ENCODE measurements at regions not wholly inside any gene's neighbourhood (a gene's known extent, or its start where the extent isn't known, plus 50 kb on each side); places are given as distances from the start of the nearest gene placed in this dataset.

- Histone ChIP-seq H3K27me3 (ENCODE audit: control insufficient read depth, insufficient read depth, low read length) (no peaks in the 10 kb centered on the region), H3K36me3 (ENCODE audit: control insufficient read depth, insufficient read depth, low read length) (no peaks in the 10 kb centered on the region), H3K4me1 (ENCODE audit: control insufficient read depth, insufficient read depth, low read length) (peaks cover 8% of the 10 kb centered on the region), H3K4me3 (ENCODE audit: low read depth, low read length) (no peak overlapping the region), H3K9me3 (ENCODE audit: control insufficient read depth, insufficient read depth, low read length) (no peaks in the 10 kb centered on the region), H3K27ac (ENCODE audit: low read depth, low read length) (no peak overlapping the region)
- no peak for DNase-seq (ENCODE audit: low read depth in 4 of 6, low spot score in 6 of 6)
- 71% methylated on average over 8 of the region's 13 CpGs for WGBS (ENCODE audit: insufficient coverage)
Observed at GRCh38 chr15:62874959-62875625, 167.5 kb upstream of the TPM1 start.

DNA sequence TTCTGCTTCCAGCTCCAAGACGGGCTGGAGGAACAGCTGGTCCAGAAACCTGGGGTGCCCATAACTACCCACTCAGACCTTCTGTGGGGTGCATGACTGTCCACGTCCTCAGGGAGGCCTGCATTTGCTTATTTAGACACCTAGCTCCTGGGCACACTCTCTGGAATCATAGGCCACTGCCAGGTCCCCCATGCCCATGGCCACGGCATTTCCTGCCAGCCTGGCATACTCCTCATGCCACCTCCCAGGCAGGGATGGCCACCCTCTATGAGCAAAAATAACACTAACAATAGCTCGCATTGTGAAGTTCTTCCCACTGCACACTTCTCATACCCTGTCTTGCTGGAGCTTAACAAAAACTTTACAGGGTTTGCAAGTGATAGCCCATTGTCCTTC is 166.9 kb upstream of the TPM1 start:
- no peak for DNase-seq (ENCODE audit: low read depth in 4 of 6, low spot score in 6 of 6)
- no peaks in the 10 kb centered on the region for H3K9me3 ChIP-seq (ENCODE audit: control insufficient read depth, insufficient read depth, low read length)
- WGBS (ENCODE audit: insufficient coverage): 78% methylated on average over 3 of the region's 4 CpGs

DNA sequence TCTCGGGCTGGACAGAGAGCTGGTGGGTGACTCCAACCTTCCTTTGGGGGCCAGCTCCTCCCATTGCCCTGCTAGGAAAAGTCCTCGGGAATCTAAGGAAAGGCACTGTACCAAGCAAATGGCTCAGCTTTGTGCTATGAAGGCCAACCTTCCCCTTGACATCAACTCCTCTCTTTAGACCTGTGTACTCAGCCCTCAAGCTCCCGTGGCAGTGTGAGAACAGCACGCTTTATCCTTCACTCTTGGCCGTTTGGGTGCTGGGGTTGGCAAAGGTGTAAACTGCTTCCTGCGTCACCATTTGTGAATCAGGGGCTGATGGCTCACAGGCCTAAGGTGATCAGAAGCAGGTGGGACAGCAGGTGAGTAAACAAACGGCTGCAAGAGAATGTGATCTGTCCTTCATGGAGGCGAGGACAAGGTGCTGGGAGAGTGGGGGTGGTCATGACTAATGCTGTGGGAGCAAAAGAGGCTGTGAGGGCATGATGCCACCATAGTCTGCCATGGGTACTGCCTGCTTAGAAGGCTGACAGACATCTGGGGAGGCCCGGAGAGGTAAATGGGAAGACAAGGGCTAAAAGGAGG is 165.2 kb upstream of the TPM1 start:
- no peak overlapping the region for H3K4me3 ChIP-seq (ENCODE audit: low read depth, low read length)
- H3K36me3 ChIP-seq (ENCODE audit: control insufficient read depth, insufficient read depth, low read length): no peaks in the 10 kb centered on the region
- DNase-seq (ENCODE audit: low read depth in 4 of 6, low spot score in 6 of 6): no peak
- peaks cover 8% of the 10 kb centered on the region for H3K4me1 ChIP-seq (ENCODE audit: control insufficient read depth, insufficient read depth, low read length)
- H3K27ac ChIP-seq (ENCODE audit: low read depth, low read length): no peak overlapping the region
- H3K27me3 ChIP-seq (ENCODE audit: control insufficient read depth, insufficient read depth, low read length): no peaks in the 10 kb centered on the region
- WGBS (ENCODE audit: insufficient coverage): 98% methylated on average over 8 of the region's 9 CpGs
- H3K9me3 ChIP-seq (ENCODE audit: control insufficient read depth, insufficient read depth, low read length): no peaks in the 10 kb centered on the region

More for the DNA sequence above, 166.9 kb upstream of the TPM1 start:
- H3K27ac ChIP-seq (ENCODE audit: low read depth, low read length): no peak overlapping the region
- H3K4me3 ChIP-seq (ENCODE audit: low read depth, low read length): no peak overlapping the region
- H3K36me3 ChIP-seq (ENCODE audit: control insufficient read depth, insufficient read depth, low read length): no peaks in the 10 kb centered on the region
- no peaks in the 10 kb centered on the region for H3K27me3 ChIP-seq (ENCODE audit: control insufficient read depth, insufficient read depth, low read length)
- peaks cover 8% of the 10 kb centered on the region for H3K4me1 ChIP-seq (ENCODE audit: control insufficient read depth, insufficient read depth, low read length)

- H3K27me3 ChIP-seq (ENCODE audit: control insufficient read depth, insufficient read depth, low read length): no peaks in the 10 kb centered on the region
- no peak for DNase-seq (ENCODE audit: low read depth in 4 of 6, low spot score in 6 of 6)
- no peak overlapping the region for H3K4me3 ChIP-seq (ENCODE audit: low read depth, low read length)
- H3K36me3 ChIP-seq (ENCODE audit: control insufficient read depth, insufficient read depth, low read length): no peaks in the 10 kb centered on the region
- peaks cover 8% of the 10 kb centered on the region for H3K4me1 ChIP-seq (ENCODE audit: control insufficient read depth, insufficient read depth, low read length)
- 85% methylated on average over 3 of the region's 6 CpGs for WGBS (ENCODE audit: insufficient coverage)
- no peak overlapping the region for H3K27ac ChIP-seq (ENCODE audit: low read depth, low read length)
- H3K9me3 ChIP-seq (ENCODE audit: control insufficient read depth, insufficient read depth, low read length): no peaks in the 10 kb centered on the region
Observed at GRCh38 chr15:62878070-62878469, 164.5 kb upstream of the TPM1 start.

- 63% methylated on average over 7 of the region's 8 CpGs for WGBS (ENCODE audit: insufficient coverage)
- H3K27me3 ChIP-seq (ENCODE audit: control insufficient read depth, insufficient read depth, low read length): no peaks in the 10 kb centered on the region
- H3K36me3 ChIP-seq (ENCODE audit: control insufficient read depth, insufficient read depth, low read length): no peaks in the 10 kb centered on the region
- no peak overlapping the region for H3K4me3 ChIP-seq (ENCODE audit: low read depth, low read length)
- H3K27ac ChIP-seq (ENCODE audit: low read depth, low read length): no peak overlapping the region
- H3K9me3 ChIP-seq (ENCODE audit: control insufficient read depth, insufficient read depth, low read length): no peaks in the 10 kb centered on the region
- H3K4me1 ChIP-seq (ENCODE audit: control insufficient read depth, insufficient read depth, low read length): peaks cover 8% of the 10 kb centered on the region
- peak in 1 of 6 donors; percentile 52 for DNase-seq (ENCODE audit: low read depth in 4 of 6, low spot score in 6 of 6)
Observed at GRCh38 chr15:62879770-62880169, 162.8 kb upstream of the TPM1 start.

- H3K4me1 ChIP-seq (ENCODE audit: control insufficient read depth, insufficient read depth, low read length): peaks cover 7% of the 10 kb centered on the region
- no peaks in the 10 kb centered on the region for H3K36me3 ChIP-seq (ENCODE audit: control insufficient read depth, insufficient read depth, low read length)
- no peaks in the 10 kb centered on the region for H3K27me3 ChIP-seq (ENCODE audit: control insufficient read depth, insufficient read depth, low read length)
- DNase-seq (ENCODE audit: low read depth in 4 of 6, low spot score in 6 of 6): peak in 2 of 6 donors; percentile 51 to 64
- no peaks in the 10 kb centered on the region for H3K9me3 ChIP-seq (ENCODE audit: control insufficient read depth, insufficient read depth, low read length)
- no CpG with 5 or more reads among the region's 2 CpGs for WGBS (ENCODE audit: insufficient coverage)
- no peak overlapping the region for H3K4me3 ChIP-seq (ENCODE audit: low read depth, low read length)
- no peak overlapping the region for H3K27ac ChIP-seq (ENCODE audit: low read depth, low read length)
Observed at GRCh38 chr15:62880278-62880677, 162.3 kb upstream of the TPM1 start.

GRCh38 chr15:62881056-62881455 is 161.5 kb upstream of the TPM1 start:
- no peak for DNase-seq (ENCODE audit: low read depth in 4 of 6, low spot score in 6 of 6)
- Histone ChIP-seq H3K4me3 (ENCODE audit: low read depth, low read length) (no peak overlapping the region), H3K9me3 (ENCODE audit: control insufficient read depth, insufficient read depth, low read length) (no peaks in the 10 kb centered on the region), H3K4me1 (ENCODE audit: control insufficient read depth, insufficient read depth, low read length) (peaks cover under 1% of the 10 kb centered on the region), H3K36me3 (ENCODE audit: control insufficient read depth, insufficient read depth, low read length) (no peaks in the 10 kb centered on the region), H3K27ac (ENCODE audit: low read depth, low read length) (no peak overlapping the region), H3K27me3 (ENCODE audit: control insufficient read depth, insufficient read depth, low read length) (no peaks in the 10 kb centered on the region)
- 100% methylated on average over 2 of the region's 4 CpGs for WGBS (ENCODE audit: insufficient coverage)

DNA sequence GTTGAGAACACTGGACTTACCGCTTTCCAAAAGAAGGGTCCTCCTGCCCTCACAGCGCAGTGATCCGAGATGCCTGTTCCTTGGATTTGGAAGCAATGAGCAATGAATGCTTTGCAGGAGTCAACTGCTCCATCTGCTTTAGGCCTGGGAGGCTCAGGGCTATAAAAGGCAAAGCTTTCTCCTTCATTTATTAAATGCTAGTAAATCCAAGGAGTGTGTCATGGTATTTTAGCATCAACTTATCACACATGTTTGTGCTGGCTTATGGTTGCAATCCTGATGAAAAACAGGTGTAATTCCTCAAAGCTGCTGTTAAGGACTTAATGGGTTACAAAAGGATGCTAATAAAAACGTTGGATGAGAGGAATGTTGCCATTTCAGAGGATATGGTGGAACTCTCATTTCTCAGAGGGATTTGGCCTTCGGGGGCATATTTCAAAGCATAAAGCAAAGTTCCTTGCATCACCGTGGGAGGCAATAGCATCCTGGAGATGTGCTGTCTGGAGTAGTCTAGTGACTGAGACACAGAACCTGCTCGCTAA is 158.5 kb upstream of the TPM1 start:
- no peaks in the 10 kb centered on the region for H3K36me3 ChIP-seq (ENCODE audit: control insufficient read depth, insufficient read depth, low read length)
- H3K27me3 ChIP-seq (ENCODE audit: control insufficient read depth, insufficient read depth, low read length): no peaks in the 10 kb centered on the region
- no peaks in the 10 kb centered on the region for H3K9me3 ChIP-seq (ENCODE audit: control insufficient read depth, insufficient read depth, low read length)
- H3K4me1 ChIP-seq (ENCODE audit: control insufficient read depth, insufficient read depth, low read length): peaks cover 11% of the 10 kb centered on the region
- H3K27ac ChIP-seq (ENCODE audit: low read depth, low read length): peak overlapping the region; percentile 25
- no peak overlapping the region for H3K4me3 ChIP-seq (ENCODE audit: low read depth, low read length)
- WGBS (ENCODE audit: insufficient coverage): 65% methylated on average over 4 of the region's 7 CpGs
- peak in 2 of 6 donors; percentile 14 to 43 for DNase-seq (ENCODE audit: low read depth in 4 of 6, low spot score in 6 of 6)

DNA sequence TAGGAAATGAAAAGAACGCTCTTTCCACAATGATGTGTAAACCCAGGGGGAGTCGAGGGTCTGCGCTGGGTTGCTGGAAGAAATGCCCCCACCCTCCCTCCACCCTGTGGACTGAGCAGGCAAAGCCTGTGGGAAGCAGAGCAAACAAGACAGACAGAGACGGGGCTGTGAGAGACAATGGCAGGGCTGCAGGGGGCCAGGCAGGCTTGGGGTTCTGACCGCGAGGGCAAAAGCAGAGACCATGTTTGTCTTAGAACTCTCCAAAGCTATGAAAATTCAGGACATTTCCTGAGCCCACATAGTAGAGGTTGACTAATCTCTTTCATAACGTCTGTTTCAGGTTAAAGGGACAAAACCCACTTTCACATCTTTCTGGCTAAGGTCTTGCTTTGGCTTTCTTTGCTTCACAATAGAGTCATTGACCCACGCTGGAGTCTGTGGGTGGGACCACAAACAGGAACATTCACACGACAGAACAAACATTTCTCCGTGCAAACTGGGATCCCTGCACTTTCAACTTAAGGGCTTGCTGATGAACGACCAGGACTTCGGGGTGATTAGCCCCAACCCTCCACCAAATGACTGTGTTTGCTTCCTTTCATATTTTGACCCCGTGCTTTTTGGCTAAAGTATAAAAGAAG is 156.0 kb upstream of the TPM1 start:
- H3K4me3 ChIP-seq (ENCODE audit: low read depth, low read length): no peak overlapping the region

More for the DNA sequence above, 156.0 kb upstream of the TPM1 start:
- Histone ChIP-seq H3K4me1 (ENCODE audit: control insufficient read depth, insufficient read depth, low read length) (peaks cover 11% of the 10 kb centered on the region), H3K36me3 (ENCODE audit: control insufficient read depth, insufficient read depth, low read length) (no peaks in the 10 kb centered on the region), H3K27me3 (ENCODE audit: control insufficient read depth, insufficient read depth, low read length) (no peaks in the 10 kb centered on the region), H3K9me3 (ENCODE audit: control insufficient read depth, insufficient read depth, low read length) (no peaks in the 10 kb centered on the region), H3K27ac (ENCODE audit: low read depth, low read length) (peak overlapping the region; percentile 68)
- WGBS (ENCODE audit: insufficient coverage): 16% methylated on average over 7 of the region's 13 CpGs
- peak in 3 of 6 donors; percentile 24 to 80 (median 31) for DNase-seq (ENCODE audit: low read depth in 4 of 6, low spot score in 6 of 6)
